ENCODE measurements at regions not wholly inside any gene's neighbourhood (a gene's known extent, or its start where the extent isn't known, plus 50 kb on each side); places are given as distances from the start of the nearest gene placed in this dataset.

GRCh38 chr1:181160322-181160721 is 71.8 kb downstream of the IER5 start:
- Histone ChIP-seq H3K9ac (ENCODE audit: low read depth, low read length) (no peak overlapping the region), H3K9me3 (ENCODE audit: control insufficient read depth, insufficient read depth, low read length) (peaks cover 6% of the 10 kb centered on the region; the same call in 1 of the 2 replicates), H3K4me1 (ENCODE audit: insufficient read depth, low read length) (no peaks in the 10 kb centered on the region), H3K36me3 (ENCODE audit: insufficient read depth, low read length) (no peaks in the 10 kb centered on the region)

GRCh38 chr1:181160998-181161870 is 72.7 kb downstream of the IER5 start:
- H3K36me3 ChIP-seq (ENCODE audit: insufficient read depth, low read length): no peaks in the 10 kb centered on the region
- H3K9me3 ChIP-seq (ENCODE audit: control insufficient read depth, insufficient read depth, low read length): peaks cover 6% of the 10 kb centered on the region; the same call in 1 of the 2 replicates
- no peaks in the 10 kb centered on the region for H3K4me1 ChIP-seq (ENCODE audit: insufficient read depth, low read length)
- no peak overlapping the region for H3K9ac ChIP-seq (ENCODE audit: low read depth, low read length)

- no peaks in the 10 kb centered on the region for H3K36me3 ChIP-seq (ENCODE audit: insufficient read depth, low read length)
- H3K4me1 ChIP-seq (ENCODE audit: insufficient read depth, low read length): no peaks in the 10 kb centered on the region
- peaks cover 4% of the 10 kb centered on the region; the same call in 1 of the 2 replicates for H3K9me3 ChIP-seq (ENCODE audit: control insufficient read depth, insufficient read depth, low read length)
- no peak overlapping the region for H3K9ac ChIP-seq (ENCODE audit: low read depth, low read length)
Observed at GRCh38 chr1:181163662-181164061, 75.2 kb downstream of the IER5 start.

- Histone ChIP-seq H3K9ac (ENCODE audit: low read depth, low read length) (no peak overlapping the region), H3K36me3 (ENCODE audit: insufficient read depth, low read length) (no peaks in the 10 kb centered on the region), H3K9me3 (ENCODE audit: control insufficient read depth, insufficient read depth, low read length) (peaks cover 8% of the 10 kb centered on the region; the same call in 1 of the 2 replicates), H3K4me1 (ENCODE audit: insufficient read depth, low read length) (no peaks in the 10 kb centered on the region)
Observed at GRCh38 chr1:181166377-181167196, 78.1 kb downstream of the IER5 start.

- H3K4me1 ChIP-seq (ENCODE audit: insufficient read depth, low read length): no peaks in the 10 kb centered on the region
- no peaks in the 10 kb centered on the region for H3K36me3 ChIP-seq (ENCODE audit: insufficient read depth, low read length)
- H3K9ac ChIP-seq (ENCODE audit: low read depth, low read length): no peak overlapping the region
- 0 out of 2 replicates have a peak, but pooled peaks cover 4% of the 10 kb centered on the region for H3K9me3 ChIP-seq (ENCODE audit: control insufficient read depth, insufficient read depth, low read length)
Observed at GRCh38 chr1:181169281-181169865, 80.9 kb downstream of the IER5 start.

- Histone ChIP-seq H3K9me3 (ENCODE audit: control insufficient read depth, insufficient read depth, low read length) (0 out of 2 replicates have a peak, but pooled peaks cover 4% of the 10 kb centered on the region), H3K9ac (ENCODE audit: low read depth, low read length) (no peak overlapping the region), H3K4me1 (ENCODE audit: insufficient read depth, low read length) (no peaks in the 10 kb centered on the region), H3K36me3 (ENCODE audit: insufficient read depth, low read length) (no peaks in the 10 kb centered on the region)
Observed at GRCh38 chr1:181170194-181170593, 81.7 kb downstream of the IER5 start.

- H3K9ac ChIP-seq (ENCODE audit: low read depth, low read length): no peak overlapping the region
- 0 out of 2 replicates have a peak, but pooled peaks cover 4% of the 10 kb centered on the region for H3K9me3 ChIP-seq (ENCODE audit: control insufficient read depth, insufficient read depth, low read length)
- H3K36me3 ChIP-seq (ENCODE audit: insufficient read depth, low read length): no peaks in the 10 kb centered on the region
- no peaks in the 10 kb centered on the region for H3K4me1 ChIP-seq (ENCODE audit: insufficient read depth, low read length)
Observed at GRCh38 chr1:181172082-181172481, 83.6 kb downstream of the IER5 start.

GRCh38 chr1:181173761-181174447 is 85.4 kb downstream of the IER5 start:
- 0 out of 2 replicates have a peak, but pooled peaks cover 4% of the 10 kb centered on the region for H3K9me3 ChIP-seq (ENCODE audit: control insufficient read depth, insufficient read depth, low read length)
- no peaks in the 10 kb centered on the region for H3K4me1 ChIP-seq (ENCODE audit: insufficient read depth, low read length)
- no peaks in the 10 kb centered on the region for H3K36me3 ChIP-seq (ENCODE audit: insufficient read depth, low read length)
- no peak overlapping the region for H3K9ac ChIP-seq (ENCODE audit: low read depth, low read length)

- Histone ChIP-seq H3K9me3 (ENCODE audit: control insufficient read depth, insufficient read depth, low read length) (0 out of 2 replicates have a peak, but pooled peaks cover 4% of the 10 kb centered on the region), H3K36me3 (ENCODE audit: insufficient read depth, low read length) (no peaks in the 10 kb centered on the region), H3K9ac (ENCODE audit: low read depth, low read length) (no peak overlapping the region), H3K4me1 (ENCODE audit: insufficient read depth, low read length) (0 out of 2 replicates have a peak, but pooled peaks cover 3% of the 10 kb centered on the region)
Observed at GRCh38 chr1:181174861-181175260, 86.4 kb downstream of the IER5 start.

- no peaks in the 10 kb centered on the region for H3K36me3 ChIP-seq (ENCODE audit: insufficient read depth, low read length)
- no peak overlapping the region for H3K9ac ChIP-seq (ENCODE audit: low read depth, low read length)
- H3K9me3 ChIP-seq (ENCODE audit: control insufficient read depth, insufficient read depth, low read length): 0 out of 2 replicates have a peak, but pooled peaks cover 4% of the 10 kb centered on the region
- peaks cover 8% of the 10 kb centered on the region; the same call in 1 of the 2 replicates for H3K4me1 ChIP-seq (ENCODE audit: insufficient read depth, low read length)
Observed at GRCh38 chr1:181175356-181175910, 86.9 kb downstream of the IER5 start.

GRCh38 chr1:181175955-181176354 is 87.5 kb downstream of the IER5 start:
- Histone ChIP-seq H3K9me3 (ENCODE audit: control insufficient read depth, insufficient read depth, low read length) (0 out of 2 replicates have a peak, but pooled peaks cover 3% of the 10 kb centered on the region), H3K36me3 (ENCODE audit: insufficient read depth, low read length) (no peaks in the 10 kb centered on the region), H3K4me1 (ENCODE audit: insufficient read depth, low read length) (peaks cover 13% of the 10 kb centered on the region), H3K9ac (ENCODE audit: low read depth, low read length) (no peak overlapping the region)

- H3K9ac ChIP-seq (ENCODE audit: low read depth, low read length): no peak overlapping the region
- no peaks in the 10 kb centered on the region for H3K36me3 ChIP-seq (ENCODE audit: insufficient read depth, low read length)
- no peaks in the 10 kb centered on the region for H3K9me3 ChIP-seq (ENCODE audit: control insufficient read depth, insufficient read depth, low read length)
- peaks cover 18% of the 10 kb centered on the region for H3K4me1 ChIP-seq (ENCODE audit: insufficient read depth, low read length)
Observed at GRCh38 chr1:181178241-181178879, 89.9 kb downstream of the IER5 start.

- Histone ChIP-seq H3K9ac (ENCODE audit: low read depth, low read length) (no peak overlapping the region), H3K4me1 (ENCODE audit: insufficient read depth, low read length) (peaks cover 18% of the 10 kb centered on the region), H3K9me3 (ENCODE audit: control insufficient read depth, insufficient read depth, low read length) (no peaks in the 10 kb centered on the region), H3K36me3 (ENCODE audit: insufficient read depth, low read length) (no peaks in the 10 kb centered on the region)
Observed at GRCh38 chr1:181179279-181179986, 90.9 kb downstream of the IER5 start.

All from ES-I3 (cell line).